ENCODE measurements at regions not wholly inside any gene's neighbourhood (a gene's known extent, or its start where the extent isn't known, plus 50 kb on each side); places are given as distances from the start of the nearest gene placed in this dataset.

- no peak overlapping the region for H3K27ac ChIP-seq (ENCODE audit: low read depth, low read length)
- H3K4me2 ChIP-seq (ENCODE audit: low read depth, low read length, poor library complexity, severe bottlenecking): no peak overlapping the region
- H3K4me3 ChIP-seq (ENCODE audit: insufficient read depth, low read length, poor library complexity, severe bottlenecking): no peak overlapping the region
- H3K36me3 ChIP-seq (ENCODE audit: low read length): no peaks in the 10 kb centered on the region
- no peaks in the 10 kb centered on the region for H4K20me1 ChIP-seq (ENCODE audit: low read depth, low read length)
- no peak for TF ChIP-seq CTCF (IDR thresholded peaks at IDR 0.05; ENCODE audit: insufficient read depth, low read length, poor library complexity, severe bottlenecking)
- TF ChIP-seq EZH2phosphoT487 (conservative IDR thresholded peaks at IDR 0.05; ENCODE audit: low read length): no peak
- H3K9me2 ChIP-seq (replicated peaks; ENCODE audit: insufficient read depth, low read length): no peaks in the 10 kb centered on the region
- no peaks in the 10 kb centered on the region for H3K9me3 ChIP-seq (ENCODE audit: insufficient read depth, low read length)
- no peaks in the 10 kb centered on the region for H3K79me2 ChIP-seq (ENCODE audit: insufficient read depth, low read length)
- no peak overlapping the region for H3K9ac ChIP-seq (ENCODE audit: low read length)
- H2AFZ ChIP-seq (ENCODE audit: low read depth, low read length, severe bottlenecking): no peak overlapping the region
- no peaks in the 10 kb centered on the region for H3F3A ChIP-seq (ENCODE audit: insufficient read depth)
- no peaks in the 10 kb centered on the region for H3K27me3 ChIP-seq (ENCODE audit: low read length)
These were observed 282.9 kb downstream of the DYSF start for GRCh38 chr2:71736091-71736861.
